Stromal cell of bone marrow (primary cell): ENCODE measurements at regions not wholly inside any gene's neighbourhood (a gene's known extent, or its start where the extent isn't known, plus 50 kb on each side); places are given as distances from the start of the nearest gene placed in this dataset.
"Not testable (repeated sequence)": the region's sequence is repeated elsewhere in the genome, so short reads cannot be mapped to it uniquely, and the experiment has no call there.

Source experiments
- DNase-seq: peaks from one replicate; pipeline ENCODE4 v3.0.0-alpha.2; 2012; ENCODE audit warnings: low read depth

DNA sequence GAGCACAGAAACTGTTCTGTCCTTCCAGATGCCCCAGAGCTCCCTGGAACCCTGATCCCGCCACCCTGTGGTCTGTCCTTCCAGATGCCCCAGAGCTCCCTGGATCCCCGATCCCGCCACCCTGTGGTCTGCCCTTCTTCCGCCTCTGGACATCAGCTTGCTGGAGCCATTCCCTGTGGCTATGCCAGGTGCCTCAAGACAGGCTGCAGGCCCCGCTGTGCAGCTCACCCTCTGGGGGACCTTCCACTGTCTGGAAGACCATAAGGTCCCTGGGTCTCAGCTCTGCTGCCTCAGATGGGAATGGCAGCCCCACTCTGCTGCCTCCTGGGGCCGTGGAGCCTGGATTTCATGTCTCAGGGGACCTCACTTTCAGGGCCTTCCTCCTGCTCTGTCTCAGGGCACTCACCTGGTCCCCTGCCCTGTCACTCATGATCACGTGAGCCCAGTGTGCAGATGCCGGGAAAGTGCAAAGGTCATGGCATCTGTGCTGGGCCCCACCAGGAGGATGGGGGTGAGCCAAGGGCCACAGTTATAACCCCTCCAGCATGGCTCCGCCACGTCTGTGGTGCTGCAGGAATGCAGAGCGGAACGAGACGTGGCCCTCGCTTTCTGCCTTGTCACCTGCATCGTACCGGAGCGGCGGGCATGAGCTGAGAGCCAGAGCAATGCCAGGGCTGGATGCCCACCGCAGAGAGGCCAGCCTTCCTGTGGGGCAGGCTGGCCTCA is 1520.7 kb downstream of the BRD1 start:
- no peak for DNase-seq

DNA sequence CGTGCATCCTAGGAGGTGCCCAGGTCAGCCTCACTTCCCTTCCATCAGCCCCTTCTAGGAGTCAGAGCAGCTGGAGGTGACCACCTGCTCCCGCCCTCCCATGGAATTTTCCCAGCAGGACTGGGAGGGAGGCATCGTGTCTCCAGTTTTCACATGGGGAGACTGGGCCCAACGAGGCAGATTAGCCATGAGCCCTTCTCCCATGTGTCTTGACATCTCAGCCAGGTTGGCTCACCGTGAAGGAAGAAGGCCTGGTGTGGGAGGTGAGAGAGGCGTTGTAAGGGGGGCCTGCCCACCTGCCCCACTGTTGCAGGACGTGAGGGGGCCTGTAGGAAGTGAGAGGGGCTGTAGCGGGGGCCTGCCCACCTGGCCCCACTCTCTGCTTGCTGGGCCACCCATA is 1521.4 kb downstream of the BRD1 start:
- DNase-seq = no peak

DNA sequence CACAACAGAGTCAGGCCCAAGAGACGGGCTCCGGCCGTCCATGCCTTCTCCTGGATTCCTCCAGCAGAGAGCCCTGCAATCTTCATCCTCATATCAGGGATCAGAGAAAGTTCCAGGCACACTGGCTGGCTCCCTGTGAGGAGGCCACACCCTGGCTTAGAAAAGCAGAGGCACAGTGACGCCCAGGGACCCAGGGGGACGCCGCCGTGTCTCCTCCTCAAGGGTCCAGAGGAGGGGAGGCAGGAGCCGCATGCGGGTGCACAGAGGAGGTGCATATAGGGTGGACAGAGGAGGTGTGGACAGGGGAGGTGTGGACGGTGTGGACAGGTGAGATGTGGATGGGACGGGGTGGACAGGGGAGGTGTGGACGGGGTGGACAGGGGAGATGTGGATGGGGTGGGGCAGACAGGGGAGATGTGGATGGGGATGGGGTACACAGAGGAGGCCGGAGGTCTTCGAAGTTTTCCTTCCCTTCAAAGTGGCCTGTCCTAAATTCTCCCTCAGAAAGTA is 1521.9 kb downstream of the BRD1 start:
- DNase-seq = no peak

DNA sequence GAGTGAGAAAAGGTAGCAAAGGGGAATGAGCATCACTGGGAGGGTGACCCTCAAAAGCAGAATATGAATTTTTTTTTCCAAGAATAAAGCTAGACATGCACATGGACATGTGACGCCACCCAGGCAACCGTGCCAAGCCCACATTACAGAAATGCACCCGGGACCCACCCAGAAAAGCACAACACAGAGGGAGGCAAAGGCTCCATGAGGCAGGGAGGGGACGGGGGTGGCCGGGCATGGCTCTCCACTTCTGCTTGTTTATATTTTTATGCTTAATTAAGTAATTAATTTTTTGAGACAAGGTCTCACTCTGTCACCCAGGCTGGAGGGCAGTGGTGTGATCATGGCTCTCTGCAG is 1524.3 kb downstream of the BRD1 start:
- DNase-seq = no peak

DNA sequence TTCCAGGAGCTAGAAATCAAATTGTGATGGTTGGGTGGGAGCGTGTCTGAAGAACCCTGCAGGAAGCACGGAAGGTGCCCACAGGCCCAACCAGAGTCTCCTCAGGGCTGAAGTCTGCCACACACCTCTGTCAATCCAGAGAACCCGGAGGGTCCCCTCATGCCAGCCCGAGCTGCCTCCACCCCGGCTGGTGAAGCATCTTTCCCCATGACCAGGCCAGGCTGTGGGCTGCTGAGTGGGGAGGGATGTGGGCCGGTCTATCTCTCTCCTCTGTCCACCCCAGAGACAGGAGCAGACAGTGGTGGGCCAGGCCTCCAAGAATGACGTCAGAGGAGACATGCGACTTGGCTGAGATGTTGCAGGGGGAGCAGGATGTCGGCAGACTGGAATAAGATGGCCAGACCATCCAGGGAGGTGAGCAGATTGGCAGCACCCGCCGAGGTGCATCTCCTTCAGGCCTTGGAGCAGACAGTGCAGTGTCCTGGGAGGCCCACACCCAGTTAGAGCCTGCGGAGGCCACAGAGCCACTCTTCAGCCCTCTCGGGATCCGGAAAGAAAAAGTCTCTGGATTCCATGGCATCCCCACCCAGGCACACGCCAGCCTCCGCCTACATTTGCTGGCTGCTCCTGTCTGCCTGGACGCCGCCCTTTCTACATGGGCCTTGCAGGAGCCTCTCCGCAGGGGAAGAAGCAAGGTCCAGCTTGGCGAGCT is 1524.9 kb downstream of the BRD1 start:
- no peak for DNase-seq

DNA sequence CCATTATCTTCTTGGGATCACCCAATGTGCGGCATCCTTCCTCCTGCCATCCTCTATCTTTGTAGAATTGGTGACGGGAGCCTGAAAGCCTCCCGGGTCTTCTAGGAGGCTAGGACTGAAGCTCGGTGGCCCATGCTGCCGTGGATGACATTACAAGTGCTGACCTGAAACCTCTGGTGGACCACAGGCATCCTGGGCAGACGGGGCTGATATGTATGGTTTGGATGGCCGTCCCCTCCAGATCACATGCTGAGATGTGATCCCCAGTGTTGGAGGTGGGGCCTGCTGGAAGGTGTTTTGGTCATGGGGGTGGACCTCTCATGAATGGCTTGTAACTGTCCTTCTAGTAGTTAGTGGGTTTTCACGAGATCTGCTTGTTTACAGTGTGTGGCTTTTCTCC is 1525.8 kb downstream of the BRD1 start:
- no peak for DNase-seq

DNA sequence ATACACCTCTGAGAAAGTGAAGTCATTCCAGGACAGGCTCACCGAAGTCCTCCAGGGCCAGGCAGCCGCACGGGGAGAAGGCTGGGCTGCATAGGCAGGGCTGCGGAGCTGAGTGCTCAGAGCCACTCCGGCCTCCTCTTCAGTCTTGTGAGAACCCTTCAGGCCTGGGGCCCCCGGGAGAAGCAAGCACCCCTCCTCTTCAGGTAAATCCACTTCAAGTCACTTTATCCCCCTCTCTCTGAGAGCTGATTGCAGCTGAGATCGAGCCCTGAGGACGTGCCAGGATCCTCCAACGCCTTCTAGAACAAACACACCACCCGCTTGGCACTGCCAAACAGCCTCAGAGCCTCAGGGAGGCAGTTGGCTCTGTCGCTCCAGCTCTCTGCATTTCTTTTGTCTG is 1526.3 kb downstream of the BRD1 start:
- no peak for DNase-seq

DNA sequence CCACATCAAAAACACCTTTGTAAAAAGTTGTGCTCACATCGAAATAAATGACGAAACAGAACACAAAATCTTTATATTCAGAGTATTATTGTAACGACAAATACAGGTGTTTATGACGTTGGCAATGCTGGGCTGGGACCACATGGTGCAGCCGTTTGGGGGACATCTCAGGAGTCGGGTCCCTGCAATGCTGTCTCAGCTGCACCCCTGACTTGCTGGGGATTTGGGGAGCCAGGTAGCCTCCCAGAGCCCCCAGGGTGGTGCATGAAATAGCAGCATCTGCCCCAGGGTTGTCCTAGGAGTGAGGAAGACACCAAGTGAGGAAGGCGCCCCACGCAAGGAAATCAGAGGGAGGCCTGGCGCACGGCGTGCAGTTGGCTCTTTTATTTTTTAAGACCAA is 1526.8 kb downstream of the BRD1 start:
- no peak for DNase-seq

DNA sequence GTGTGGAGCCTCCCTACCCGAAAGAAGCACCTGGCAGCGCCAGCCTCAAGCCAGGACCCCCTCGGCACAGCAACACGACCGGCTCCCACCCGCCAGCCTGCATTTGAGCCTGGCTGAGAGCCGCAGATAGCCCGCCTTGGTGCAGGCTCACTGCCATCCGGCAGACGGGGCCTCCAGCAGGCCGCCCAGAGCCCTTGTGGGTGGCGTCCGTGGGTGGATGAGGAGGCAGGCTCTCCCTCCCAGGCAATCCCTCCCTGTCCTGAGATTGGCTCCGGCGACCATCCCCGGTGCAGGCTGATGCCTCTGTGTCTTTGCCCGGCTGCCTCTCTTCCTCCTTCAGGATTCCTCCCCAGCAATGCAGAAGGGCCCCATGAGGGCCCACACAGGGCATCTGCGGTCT is 1527.9 kb downstream of the BRD1 start:
- DNase-seq = no peak

DNA sequence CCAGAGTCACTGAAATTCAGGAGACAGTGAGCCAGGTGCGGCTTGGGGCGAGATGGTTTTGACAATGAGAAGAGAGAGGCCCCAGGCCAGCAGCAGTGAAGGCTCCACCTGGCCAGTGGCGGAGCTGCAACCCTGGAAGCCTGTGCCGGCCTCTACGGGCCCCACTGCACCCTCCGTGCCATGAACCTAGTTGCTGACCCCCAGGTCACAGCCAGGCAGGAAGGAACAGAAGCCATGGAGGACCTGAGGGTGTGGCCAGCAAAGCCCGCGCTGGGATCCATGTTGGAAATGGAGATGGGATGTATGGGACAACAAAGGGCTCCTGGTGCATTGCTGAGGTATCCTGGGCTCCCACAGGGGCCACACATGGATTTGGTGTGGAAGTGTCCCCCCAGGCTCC is 1528.5 kb downstream of the BRD1 start:
- DNase-seq = no peak

DNA sequence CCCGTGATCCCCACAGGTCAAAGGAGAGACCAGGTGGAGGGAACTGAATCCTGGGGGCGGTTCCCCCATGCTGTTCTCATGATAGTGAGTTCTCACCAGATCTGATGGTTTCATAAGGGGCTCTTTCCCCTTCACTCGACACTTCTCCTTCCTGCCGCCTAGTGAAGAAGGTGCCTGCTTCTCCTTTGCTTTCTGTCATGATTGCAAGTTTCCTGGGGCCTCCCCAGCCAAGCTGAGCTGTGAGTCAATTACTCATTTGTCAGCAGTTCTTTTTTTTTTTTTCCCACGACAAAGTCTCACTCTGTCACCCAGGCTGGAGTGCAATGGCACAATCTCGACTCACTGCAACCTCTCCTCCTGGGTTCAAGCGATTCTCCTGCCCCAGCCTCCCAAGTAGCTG is 1530.4 kb downstream of the BRD1 start:
- no peak for DNase-seq

DNA sequence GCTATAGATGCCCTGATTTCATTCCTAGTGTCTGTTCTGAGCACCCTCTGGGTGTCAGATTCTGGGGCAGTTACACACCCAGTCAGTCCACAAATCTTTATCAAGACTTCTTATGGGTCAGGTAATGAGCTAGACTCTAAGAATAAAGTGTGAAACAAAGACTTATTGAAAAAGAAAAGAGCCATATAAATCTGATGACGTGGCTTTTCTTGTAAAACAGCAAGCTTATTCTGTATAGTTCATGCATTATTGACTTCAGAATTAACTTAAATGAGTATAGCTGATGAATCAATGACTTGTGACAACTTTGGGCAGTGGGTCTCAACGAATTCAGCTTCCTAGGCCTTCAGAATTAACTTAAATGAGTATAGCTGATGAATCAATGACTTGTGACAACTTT is 1527.5 kb downstream of the TBC1D22A start:
- not testable (repeated sequence) for DNase-seq

DNA sequence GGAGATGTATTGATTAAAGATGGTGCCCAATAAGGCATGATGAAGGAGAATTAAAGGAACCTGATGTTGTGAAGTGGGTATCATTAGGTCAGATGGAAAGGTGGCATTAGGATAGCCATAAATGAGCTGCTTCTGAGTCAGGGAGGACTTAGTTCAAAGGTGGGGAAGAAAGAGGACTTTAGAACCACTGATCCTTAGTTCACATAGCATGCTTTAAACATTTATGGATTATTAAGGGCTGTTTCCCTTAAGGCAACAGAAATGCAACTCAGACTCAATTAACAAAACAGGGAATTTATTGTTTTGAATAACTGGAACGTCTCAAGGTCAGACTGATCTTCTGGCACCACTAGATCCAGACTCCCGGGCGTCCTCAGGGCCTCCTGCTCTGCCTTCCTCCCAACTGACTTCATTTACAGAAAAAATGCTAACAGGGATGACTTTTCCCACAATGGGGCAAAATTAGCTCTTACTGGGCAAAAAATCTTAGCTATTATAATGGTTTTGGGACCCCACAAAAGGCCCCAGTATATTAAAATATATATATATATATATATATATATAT is 1526.0 kb downstream of the TBC1D22A start:
- DNase-seq = no peak

DNA sequence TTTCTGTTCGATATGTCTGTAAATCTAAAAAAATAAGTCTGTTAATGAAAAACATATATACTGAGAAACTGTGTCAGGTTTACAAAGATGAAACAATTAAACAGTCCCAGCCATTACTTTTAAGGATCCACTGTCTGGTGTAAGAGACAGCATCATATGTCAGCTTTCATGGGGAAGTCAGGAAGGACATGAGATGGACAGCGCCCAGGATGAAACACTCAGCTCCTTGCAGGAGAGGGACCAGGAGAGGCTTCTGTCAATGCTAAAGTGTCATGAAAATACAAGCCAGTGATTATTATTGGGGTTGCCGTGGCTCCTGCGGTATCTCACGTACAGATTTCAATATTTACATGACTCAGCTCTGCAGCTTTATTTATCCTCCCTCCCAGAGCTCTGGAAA is 1524.6 kb downstream of the TBC1D22A start:
- DNase-seq = no peak

DNA sequence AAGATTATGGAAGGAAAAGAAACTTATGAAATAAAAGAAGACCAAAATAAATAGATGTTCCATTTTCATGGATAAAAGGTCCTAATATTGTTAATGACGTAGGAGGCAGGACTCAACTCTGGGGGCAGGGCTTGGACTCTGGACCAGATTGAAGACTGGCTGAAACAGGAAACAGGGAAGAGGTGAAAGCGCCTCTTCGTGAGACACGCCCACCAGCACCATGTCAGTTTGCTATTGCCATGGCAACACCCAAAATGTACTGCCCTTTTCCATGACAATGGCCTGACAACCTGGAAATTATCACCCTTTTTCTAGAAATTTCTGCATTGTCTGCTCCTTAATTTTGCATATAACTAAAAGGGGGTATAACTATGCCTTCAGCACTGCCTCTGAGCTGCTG is 1522.2 kb downstream of the TBC1D22A start:
- DNase-seq = no peak

DNA sequence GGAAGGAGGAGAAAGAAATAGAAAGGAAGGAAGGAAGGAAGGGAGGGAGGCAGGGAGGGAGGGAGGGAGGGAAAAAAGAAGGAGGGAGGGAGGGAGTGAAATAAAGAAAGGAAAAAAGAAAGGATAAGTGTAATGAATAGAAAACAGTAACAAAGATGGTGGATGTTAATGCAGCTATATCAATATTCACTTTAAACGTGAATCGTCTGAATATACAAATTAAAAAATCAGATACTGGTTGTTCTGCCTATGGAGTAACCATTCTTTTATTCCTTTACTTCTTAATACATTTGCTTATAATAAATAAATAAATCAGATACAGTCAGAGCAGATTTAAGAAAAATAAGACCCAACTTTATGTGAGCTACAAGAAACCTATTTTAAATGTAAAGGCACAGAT is 1520.4 kb downstream of the TBC1D22A start:
- no peak for DNase-seq

DNA sequence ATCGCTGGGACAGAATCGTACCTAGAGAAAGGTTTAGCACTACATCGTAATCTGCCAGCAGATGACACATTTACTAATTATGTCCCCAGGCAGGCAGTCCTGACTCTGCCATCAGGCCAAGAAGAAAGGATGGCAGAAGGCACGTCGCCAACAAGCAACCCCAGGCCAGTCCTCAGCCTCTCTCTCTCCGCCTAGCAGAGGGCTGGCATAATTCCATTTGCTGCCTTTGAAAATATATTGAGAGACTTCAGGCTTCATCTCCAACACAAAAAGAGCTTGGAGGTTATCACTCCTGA is 1517.0 kb downstream of the TBC1D22A start:
- no peak for DNase-seq

DNA sequence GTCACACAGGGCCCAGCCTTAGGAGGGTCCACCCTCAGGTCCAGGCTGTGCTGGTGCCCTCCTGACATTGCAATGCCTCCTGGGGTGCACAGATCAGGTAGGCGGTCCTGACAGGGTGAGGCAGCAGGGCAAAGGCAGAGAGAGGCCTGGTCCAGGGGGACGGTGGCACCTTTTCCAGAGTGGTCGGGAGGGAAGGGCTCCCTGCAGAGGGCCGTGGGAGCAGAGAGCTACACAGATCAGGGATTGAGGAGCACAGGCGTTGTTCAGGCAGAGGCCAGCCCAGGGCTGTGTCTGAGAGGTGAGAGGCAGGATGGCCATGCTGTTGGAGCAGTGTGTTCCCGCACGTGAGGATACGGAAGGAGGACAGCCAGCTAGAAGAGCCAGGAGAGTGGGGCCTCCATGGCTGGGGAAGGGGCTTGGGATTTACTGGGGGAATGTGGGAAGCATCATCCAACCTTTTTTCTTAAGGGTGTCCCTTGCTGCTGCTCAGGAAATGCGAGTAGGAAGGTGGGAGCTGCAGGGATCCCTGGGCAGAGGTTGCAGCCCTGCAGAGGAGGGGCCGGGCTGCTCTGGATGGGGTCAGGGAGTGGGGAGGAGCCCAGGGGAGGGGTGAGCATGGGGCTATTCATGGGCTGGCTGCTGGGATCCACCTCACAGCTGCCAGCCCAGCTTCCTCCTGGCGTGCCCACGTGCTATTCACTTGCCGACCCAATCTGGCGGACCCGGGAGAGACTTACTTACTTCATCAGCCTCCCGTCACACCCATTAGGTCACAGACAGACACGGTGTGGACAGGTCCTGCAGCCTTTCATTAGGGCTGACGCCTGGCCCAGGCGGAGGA is 1516.4 kb downstream of the TBC1D22A start:
- DNase-seq = no peak

DNA sequence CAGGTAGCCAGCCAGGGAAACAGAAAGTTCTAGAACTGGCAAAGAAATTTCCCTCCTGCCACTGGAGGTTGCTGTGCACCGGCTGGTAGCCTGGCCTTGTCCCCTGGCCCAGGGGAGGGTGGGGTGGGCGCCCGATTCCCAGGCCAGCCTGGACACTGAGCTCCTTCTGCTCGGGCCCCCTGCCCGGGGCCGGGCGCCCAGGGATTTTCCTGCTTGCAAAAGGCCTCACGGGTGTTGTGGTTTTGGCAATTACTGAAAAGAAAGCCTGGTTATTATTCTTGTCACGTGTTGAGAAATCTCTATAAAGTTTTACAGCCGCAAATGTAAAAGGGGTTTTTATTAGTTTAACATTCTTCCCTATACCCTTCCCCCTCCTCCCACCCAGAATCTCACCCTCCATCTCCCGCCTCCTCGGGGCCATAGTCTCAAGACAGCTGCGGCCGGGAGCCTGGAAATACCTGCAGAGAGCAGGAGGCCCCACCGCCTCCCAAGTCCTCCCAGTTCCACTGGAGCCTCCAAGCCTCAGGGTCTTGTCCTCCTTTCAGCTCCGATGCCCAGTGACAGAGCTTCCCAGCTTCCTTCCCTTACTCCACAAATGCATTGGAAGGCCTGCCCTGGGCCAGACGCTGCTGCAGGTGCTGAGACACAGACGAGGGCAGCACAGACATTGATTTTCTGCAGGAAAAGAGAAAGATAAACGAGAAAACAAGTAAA is 1515.6 kb downstream of the TBC1D22A start:
- DNase-seq = no peak

DNA sequence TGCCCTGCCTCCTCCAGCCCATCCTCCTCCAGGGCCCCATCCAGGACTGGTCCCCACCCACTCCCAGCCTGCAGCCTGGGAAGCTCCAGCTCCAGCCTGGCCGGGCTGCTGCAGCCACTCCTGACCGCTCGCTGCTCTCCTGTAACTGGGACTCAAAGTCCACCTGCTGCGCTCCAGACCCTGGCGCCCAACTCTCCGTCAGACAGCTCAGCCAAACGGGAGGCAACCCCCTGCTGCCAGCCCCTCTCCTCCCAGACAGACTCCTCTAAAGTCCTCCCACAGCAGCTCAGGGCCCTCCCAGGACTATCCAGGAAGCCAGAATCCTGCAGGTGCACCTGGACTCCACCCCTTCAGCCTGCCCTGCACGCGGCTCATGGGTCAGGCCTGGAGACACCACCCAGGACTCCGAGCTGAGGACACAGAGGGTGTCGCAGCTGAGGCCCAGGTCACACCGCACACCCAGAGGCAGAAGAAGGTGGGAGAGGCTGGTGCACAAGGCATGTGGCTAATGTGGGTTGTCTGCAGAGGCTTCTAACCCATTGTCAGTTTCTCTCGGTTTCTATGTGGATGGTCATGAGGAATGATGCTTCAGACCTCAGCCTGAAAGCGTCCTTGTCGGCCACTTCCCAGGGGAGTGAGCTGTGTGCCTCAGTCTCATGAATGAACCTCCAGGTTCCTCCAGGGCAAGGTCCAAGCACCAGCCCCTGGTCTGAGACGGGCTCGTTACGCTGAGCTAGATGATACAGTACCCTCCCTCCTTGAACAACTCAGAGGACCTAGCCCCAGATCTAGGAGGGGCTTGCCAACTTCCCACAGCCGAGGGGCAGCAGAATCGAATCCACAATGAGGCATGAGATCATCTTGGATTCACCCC is 1514.8 kb downstream of the TBC1D22A start:
- DNase-seq = no peak

DNA sequence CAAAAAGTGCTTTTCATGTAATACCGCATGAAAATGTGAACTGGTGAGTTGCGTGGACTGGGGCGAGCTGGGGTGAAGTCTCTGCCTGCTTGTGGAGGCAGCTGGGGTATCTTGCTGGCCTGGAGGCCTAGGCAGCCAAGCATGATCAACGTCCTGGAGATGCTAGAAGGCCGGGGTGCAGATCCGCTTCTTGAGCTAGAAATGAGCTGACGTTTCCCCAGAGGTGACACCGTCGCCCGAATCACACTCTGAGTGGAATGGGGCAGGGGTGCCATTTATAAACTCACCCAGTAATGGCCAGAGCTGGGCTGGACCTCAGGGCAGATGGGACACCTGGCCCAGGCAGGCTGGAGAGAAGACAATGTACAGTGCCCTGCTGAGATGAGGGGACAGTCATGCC is 1513.0 kb downstream of the TBC1D22A start:
- no peak for DNase-seq
